ENCODE measurements at regions not wholly inside any gene's neighbourhood (a gene's known extent, or its start where the extent isn't known, plus 50 kb on each side); places are given as distances from the start of the nearest gene placed in this dataset.

DNA sequence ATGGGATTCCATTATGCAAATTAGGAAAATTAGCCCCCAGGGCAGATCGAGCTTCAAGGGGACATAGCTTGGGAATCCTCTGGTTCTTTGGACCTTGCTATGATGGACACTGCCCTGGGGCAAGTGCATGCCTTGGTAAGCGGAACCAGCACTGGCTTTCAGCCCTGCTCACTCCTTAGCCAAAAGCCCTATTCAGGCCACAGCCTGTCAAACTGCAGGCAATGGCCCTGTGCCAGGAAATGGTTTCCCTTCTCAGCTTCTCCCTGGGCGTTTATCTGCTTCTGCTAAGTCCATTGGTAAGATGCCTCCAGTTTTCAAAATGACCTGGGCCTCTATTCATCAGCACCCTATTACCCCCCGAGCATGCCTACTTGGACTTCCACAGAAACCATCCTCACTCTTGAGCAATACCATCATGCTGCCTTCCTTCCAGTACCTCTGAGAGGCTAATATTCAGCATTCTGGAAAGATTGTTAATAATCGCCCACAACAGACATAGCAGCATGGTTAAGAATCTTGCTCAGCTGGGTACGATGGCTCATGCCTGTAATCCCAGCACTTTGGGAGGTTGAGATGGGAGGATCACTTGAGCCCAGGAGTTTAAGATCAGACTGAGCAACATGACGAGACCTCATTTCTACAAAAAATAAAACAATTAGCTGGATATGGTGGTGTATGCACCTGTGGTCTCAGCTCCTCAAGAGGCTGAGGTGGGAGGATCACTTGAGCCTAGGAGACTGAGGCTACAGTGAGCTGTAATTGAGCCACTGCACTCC is 918.6 kb upstream of the AUTS2 start:
- TF ChIP-seq POLR2A (IDR thresholded peaks at IDR 0.05) (no peak), CTCF (IDR thresholded peaks at IDR 0.05) (no peak)
